ENCODE measurements at regions not wholly inside any gene's neighbourhood (a gene's known extent, or its start where the extent isn't known, plus 50 kb on each side); places are given as distances from the start of the nearest gene placed in this dataset.

- TF ChIP-seq CSDC2 (CRISPR knock-in tag; IDR thresholded peaks at IDR 0.05) (no peak), GLIS3 (CRISPR knock-in tag; IDR thresholded peaks at IDR 0.05) (no peak), ZC3H10 (CRISPR knock-in tag; IDR thresholded peaks at IDR 0.05) (no peak), TOX (CRISPR knock-in tag; IDR thresholded peaks at IDR 0.05; ENCODE audit: borderline replicate concordance) (no peak), ZNF565 (CRISPR knock-in tag; conservative IDR thresholded peaks at IDR 0.05; ENCODE audit: low read depth) (no peak), ZFP30 (CRISPR knock-in tag; IDR thresholded peaks at IDR 0.05) (no peak), CSRNP3 (CRISPR knock-in tag; IDR thresholded peaks at IDR 0.05) (no peak), ZNF70 (CRISPR knock-in tag; IDR thresholded peaks at IDR 0.05) (no peak), RARB (CRISPR knock-in tag; IDR thresholded peaks at IDR 0.05) (no peak), ZNF8 (CRISPR knock-in tag; IDR thresholded peaks at IDR 0.05) (no peak), PPARA (CRISPR knock-in tag; IDR thresholded peaks at IDR 0.05; ENCODE audit: borderline replicate concordance) (no peak), ZFP3 (CRISPR knock-in tag; IDR thresholded peaks at IDR 0.05) (no peak), ARNTL (CRISPR knock-in tag; IDR thresholded peaks at IDR 0.05; ENCODE audit: borderline replicate concordance, low read depth) (no peak), TCF4 (CRISPR knock-in tag; IDR thresholded peaks at IDR 0.05; ENCODE audit: borderline replicate concordance) (no peak), ISL1 (CRISPR knock-in tag; IDR thresholded peaks at IDR 0.05) (no peak), OSR1 (CRISPR knock-in tag; IDR thresholded peaks at IDR 0.05) (no peak), TSHZ2 (CRISPR knock-in tag; IDR thresholded peaks at IDR 0.05) (no peak)
- TF ChIP-seq, protein P1, sequence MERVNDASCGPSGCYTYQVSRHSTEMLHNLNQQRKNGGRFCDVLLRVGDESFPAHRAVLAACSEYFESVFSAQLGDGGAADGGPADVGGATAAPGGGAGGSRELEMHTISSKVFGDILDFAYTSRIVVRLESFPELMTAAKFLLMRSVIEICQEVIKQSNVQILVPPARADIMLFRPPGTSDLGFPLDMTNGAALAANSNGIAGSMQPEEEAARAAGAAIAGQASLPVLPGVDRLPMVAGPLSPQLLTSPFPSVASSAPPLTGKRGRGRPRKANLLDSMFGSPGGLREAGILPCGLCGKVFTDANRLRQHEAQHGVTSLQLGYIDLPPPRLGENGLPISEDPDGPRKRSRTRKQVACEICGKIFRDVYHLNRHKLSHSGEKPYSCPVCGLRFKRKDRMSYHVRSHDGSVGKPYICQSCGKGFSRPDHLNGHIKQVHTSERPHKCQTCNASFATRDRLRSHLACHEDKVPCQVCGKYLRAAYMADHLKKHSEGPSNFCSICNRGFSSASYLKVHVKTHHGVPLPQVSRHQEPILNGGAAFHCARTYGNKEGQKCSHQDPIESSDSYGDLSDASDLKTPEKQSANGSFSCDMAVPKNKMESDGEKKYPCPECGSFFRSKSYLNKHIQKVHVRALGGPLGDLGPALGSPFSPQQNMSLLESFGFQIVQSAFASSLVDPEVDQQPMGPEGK (CRISPR knock-in tag; IDR thresholded peaks at IDR 0.05; ENCODE audit: borderline replicate concordance) = no peak
- TF ChIP-seq, protein P2, sequence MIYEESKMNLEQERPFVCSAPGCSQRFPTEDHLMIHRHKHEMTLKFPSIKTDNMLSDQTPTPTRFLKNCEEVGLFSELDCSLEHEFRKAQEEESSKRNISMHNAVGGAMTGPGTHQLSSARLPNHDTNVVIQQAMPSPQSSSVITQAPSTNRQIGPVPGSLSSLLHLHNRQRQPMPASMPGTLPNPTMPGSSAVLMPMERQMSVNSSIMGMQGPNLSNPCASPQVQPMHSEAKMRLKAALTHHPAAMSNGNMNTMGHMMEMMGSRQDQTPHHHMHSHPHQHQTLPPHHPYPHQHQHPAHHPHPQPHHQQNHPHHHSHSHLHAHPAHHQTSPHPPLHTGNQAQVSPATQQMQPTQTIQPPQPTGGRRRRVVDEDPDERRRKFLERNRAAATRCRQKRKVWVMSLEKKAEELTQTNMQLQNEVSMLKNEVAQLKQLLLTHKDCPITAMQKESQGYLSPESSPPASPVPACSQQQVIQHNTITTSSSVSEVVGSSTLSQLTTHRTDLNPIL (CRISPR knock-in tag; IDR thresholded peaks at IDR 0.05; ENCODE audit: low read depth) = no peak
- TF ChIP-seq, protein P3, sequence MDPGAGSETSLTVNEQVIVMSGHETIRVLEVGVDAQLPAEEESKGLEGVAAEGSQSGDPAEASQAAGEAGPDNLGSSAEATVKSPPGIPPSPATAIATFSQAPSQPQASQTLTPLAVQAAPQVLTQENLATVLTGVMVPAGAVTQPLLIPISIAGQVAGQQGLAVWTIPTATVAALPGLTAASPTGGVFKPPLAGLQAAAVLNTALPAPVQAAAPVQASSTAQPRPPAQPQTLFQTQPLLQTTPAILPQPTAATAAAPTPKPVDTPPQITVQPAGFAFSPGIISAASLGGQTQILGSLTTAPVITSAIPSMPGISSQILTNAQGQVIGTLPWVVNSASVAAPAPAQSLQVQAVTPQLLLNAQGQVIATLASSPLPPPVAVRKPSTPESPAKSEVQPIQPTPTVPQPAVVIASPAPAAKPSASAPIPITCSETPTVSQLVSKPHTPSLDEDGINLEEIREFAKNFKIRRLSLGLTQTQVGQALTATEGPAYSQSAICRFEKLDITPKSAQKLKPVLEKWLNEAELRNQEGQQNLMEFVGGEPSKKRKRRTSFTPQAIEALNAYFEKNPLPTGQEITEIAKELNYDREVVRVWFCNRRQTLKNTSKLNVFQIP (CRISPR knock-in tag; IDR thresholded peaks at IDR 0.05; ENCODE audit: borderline replicate concordance, low read depth) = no peak
- ATAC-seq = no peak
Measured at GRCh38 chr3:158916111-158916510, 114.3 kb downstream of the MFSD1 start.

DNA sequence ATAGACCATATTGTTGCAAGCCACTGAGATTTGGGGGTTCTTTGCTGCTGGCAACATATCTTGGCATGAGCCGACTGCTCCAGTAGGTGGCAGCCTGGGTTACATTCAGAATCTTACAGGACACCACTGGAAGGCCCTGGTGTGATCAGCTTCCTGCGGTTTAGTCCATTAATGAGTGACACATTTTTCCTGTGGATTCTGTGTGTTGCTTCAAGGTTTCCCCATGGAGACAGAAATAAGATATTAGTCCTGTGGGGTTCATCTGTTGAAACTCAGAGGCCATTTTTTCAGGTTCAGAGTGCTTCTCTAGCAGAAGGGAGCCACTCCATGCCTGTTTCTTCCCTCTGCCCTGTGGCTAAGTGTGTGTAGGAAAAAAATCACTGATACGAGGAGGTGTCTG, 116.2 kb downstream of the MFSD1 start:
- no peak for TF ChIP-seq ZNF8 (CRISPR knock-in tag; IDR thresholded peaks at IDR 0.05)
- TF ChIP-seq CSDC2 (CRISPR knock-in tag; IDR thresholded peaks at IDR 0.05) = no peak
- TF ChIP-seq TSHZ2 (CRISPR knock-in tag; IDR thresholded peaks at IDR 0.05) = no peak
- no peak for TF ChIP-seq GLIS3 (CRISPR knock-in tag; IDR thresholded peaks at IDR 0.05)
- TF ChIP-seq, protein P2 (CRISPR knock-in tag; IDR thresholded peaks at IDR 0.05; ENCODE audit: low read depth) = no peak
- peak; percentile 98 for ATAC-seq

All from SK-N-SH treated with all-trans-retinoic acid at 6 μM for 48 hours (cell line).